GM12878 (cell line): ENCODE measurements at regions not wholly inside any gene's neighbourhood (a gene's known extent, or its start where the extent isn't known, plus 50 kb on each side); places are given as distances from the start of the nearest gene placed in this dataset.

Experiments used
- ATAC-seq: fragments of 200-7000 bp; cut with Tn5 transposase; 3 replicates; pipeline ENCODE4 v1.9.1; 2020; ENCODE audit warnings: mild to moderate bottlenecking, moderate library complexity
- BruUV-seq: library from RNA; stranded (reverse); fragments of 400-500 nt; replicated peaks from 2 replicates; lab custom pipeline; 2021; lab: Mats Ljungman, UMichigan
- CTCF ChIA-PET: fragments of 300-600 bp; sonication (Branson Sonifier 250); formaldehyde crosslinking; extraction: SDS; loops from one replicate; lab custom pipeline; 2021; ENCODE audit warnings: inconsistent platforms; lab: Yijun Ruan, JAX
- POLR2A ChIA-PET: fragments of 350-600 bp; formaldehyde crosslinking; extraction: SDS; loops from one replicate; lab custom pipeline; 2021; ENCODE audit warnings: inconsistent platforms; lab: Charles Lee
- RAD21 ChIA-PET: fragments of 300-600 bp; sonication (Branson Sonifier 250); formaldehyde crosslinking; loops from one replicate; lab custom pipeline; 2023; ENCODE audit warnings: antibody characterized with exemption; ENCODE audit not compliant: unreplicated experiment; lab: Charles Lee
- SMC1A ChIA-PET: fragments of 300-600 bp; sonication (Branson Sonifier 250); formaldehyde crosslinking; loops from one replicate; lab custom pipeline; 2023; ENCODE audit not compliant: unreplicated experiment, uncharacterized antibody; lab: Charles Lee
- DNase-seq: peaks from one replicate; pipeline ENCODE4 v3.0.0-alpha.2; 2011; ENCODE audit warnings: low read depth, low spot score
- FAIRE-seq: peaks from 3 replicates; lab custom pipeline; 2011; peaks lifted over from hg19 to GRCh38; lab: Jason Lieb, UNC
- H2AFZ ChIP-seq: 2 replicates; pipeline ENCODE4 v1.6.0; 2011; ENCODE audit warnings: low read depth, low read length, control low read depth; ENCODE audit not compliant: control insufficient read depth
- H3K27ac ChIP-seq: 2 replicates; pipeline ENCODE4 v1.5.1; 2011; ENCODE audit warnings: control low read depth; ENCODE audit not compliant: control insufficient read depth, insufficient read depth
- H3K27me3 ChIP-seq, 2 experiments: replicated peaks in 1 of 2; 2 replicates each; pipeline versions ENCODE4 v1.6.0 to v1.6.1; 2011; ENCODE audit warnings: low read length in 1 of 2; ENCODE audit not compliant: control insufficient read depth in 2 of 2, insufficient read depth in 2 of 2
- H3K36me3 ChIP-seq, 2 experiments: 2 replicates each; pipeline ENCODE4 v1.5.1; 2011; ENCODE audit warnings: low read length in 1 of 2; ENCODE audit not compliant: control insufficient read depth in 2 of 2, insufficient read depth in 2 of 2
- H3K4me1 ChIP-seq: 2 replicates; pipeline ENCODE4 v1.6.1; 2011; ENCODE audit warnings: mild to moderate bottlenecking, low read length, moderate library complexity, mixed read lengths; ENCODE audit not compliant: control insufficient read depth, insufficient read depth
- H3K4me2 ChIP-seq: 2 replicates; pipeline ENCODE4 v1.6.0; 2011; ENCODE audit warnings: control low read depth; ENCODE audit not compliant: control insufficient read depth, insufficient read depth
- H3K4me3 ChIP-seq: fragments of 200-600 bp; sonication (generic); 2 replicates; pipeline ENCODE4 v1.5.1; 2016
- H3K79me2 ChIP-seq: 2 replicates; pipeline ENCODE4 v1.6.0; 2011; ENCODE audit warnings: low read length; ENCODE audit not compliant: control insufficient read depth, insufficient read depth
- H3K9ac ChIP-seq: 2 replicates; pipeline ENCODE4 v1.8.0; 2011; ENCODE audit warnings: low read length, control low read depth, mixed read lengths; ENCODE audit not compliant: control insufficient read depth, insufficient read depth
- H3K9me3 ChIP-seq: replicated peaks from 3 replicates; pipeline ENCODE4 v1.5.1; 2011; ENCODE audit warnings: mild to moderate bottlenecking, low read length; ENCODE audit not compliant: control insufficient read depth, insufficient read depth
- H4K20me1 ChIP-seq: 2 replicates; pipeline ENCODE4 v1.6.0; 2011; ENCODE audit not compliant: control insufficient read depth, insufficient read depth
- EP300 ChIP-seq, 2 experiments: fragments of 150-350 bp in 1 of 2; IDR thresholded peaks; 2 replicates each; pipeline ENCODE4 v1.6.1; 2011 to 2012; ENCODE audit warnings: low read depth in 2 of 2, low read length in 2 of 2, borderline replicate concordance in 1 of 2, improper control_type of control experiment in 1 of 2, inconsistent platforms in 1 of 2; ENCODE audit not compliant: control insufficient read depth in 1 of 2
- FOS ChIP-seq: IDR thresholded peaks from 3 replicates; pipeline ENCODE4 v1.6.1; 2011; ENCODE audit warnings: borderline replicate concordance; ENCODE audit not compliant: insufficient read length; ENCODE audit errors: extremely low read depth
- HDGF ChIP-seq: fragments of 450-650 bp; IDR thresholded peaks from 2 replicates; pipeline ENCODE4 v1.6.1; 2016; ENCODE audit warnings: antibody characterized with exemption
- KLF5 ChIP-seq: fragments of 450-650 bp; IDR thresholded peaks from 2 replicates; pipeline ENCODE4 v1.6.1; 2014; ENCODE audit warnings: mild to moderate bottlenecking; ENCODE audit not compliant: partially characterized antibody
- MEF2A ChIP-seq: IDR thresholded peaks from 2 replicates; pipeline ENCODE4 v1.6.1; 2011; ENCODE audit warnings: low read depth, mild to moderate bottlenecking, low read length, moderate library complexity; ENCODE audit not compliant: insufficient read depth
- MYB ChIP-seq: fragments of 150-350 bp; IDR thresholded peaks from 2 replicates; pipeline ENCODE4 v1.6.1; 2014; ENCODE audit warnings: mild to moderate bottlenecking, low read depth, low read length, borderline replicate concordance
- NFYA ChIP-seq: IDR thresholded peaks from 2 replicates; pipeline ENCODE4 v1.6.1; 2011; ENCODE audit warnings: low read depth, mild to moderate bottlenecking, low read length, improper control_type of control experiment, borderline replicate concordance
- RAD51 ChIP-seq: fragments of 450-650 bp; IDR thresholded peaks from 2 replicates; pipeline ENCODE4 v1.6.1; 2016; ENCODE audit warnings: moderate library complexity, mild to moderate bottlenecking, inconsistent platforms
- RBBP5 ChIP-seq: fragments of 200-600 bp; sonication (generic); conservative IDR thresholded peaks from 2 replicates; pipeline ENCODE4 v1.6.1; 2016
- RFX5 ChIP-seq: IDR thresholded peaks from 2 replicates; pipeline ENCODE4 v1.6.1; 2011; ENCODE audit warnings: low read depth, low read length, improper control_type of control experiment
- SMAD1 ChIP-seq: fragments of 450-650 bp; IDR thresholded peaks from 2 replicates; pipeline ENCODE4 v1.6.1; 2018; ENCODE audit warnings: mild to moderate bottlenecking, low read depth; ENCODE audit not compliant: partially characterized antibody
- SREBF1 ChIP-seq: IDR thresholded peaks from 2 replicates; pipeline ENCODE4 v1.6.1; 2012; ENCODE audit warnings: mild to moderate bottlenecking, low read length
- ZNF217 ChIP-seq: fragments of 450-650 bp; IDR thresholded peaks from 2 replicates; pipeline ENCODE4 v1.6.1; 2017; ENCODE audit warnings: antibody characterized with exemption, mild to moderate bottlenecking
- ZNF274 ChIP-seq: IDR thresholded peaks from one replicate; pipeline ENCODE4 v1.8.0; 2011; ENCODE audit not compliant: insufficient read length, insufficient read depth
- WGBS: methylation state at CpG from one replicate; pipeline ENCODE4 v1.1.6; 2016; ENCODE audit warnings: low lambda C conversion rate; ENCODE audit not compliant: insufficient replicate concordance, insufficient coverage; ENCODE audit errors: missing lambda C conversion rate; 5-methylcytosine and 5-hydroxymethylcytosine counted together
- in situ Hi-C: fragments of 300-500 bp; cut with MboI; formaldehyde crosslinking; loops from 9 replicates; pipeline ENCODE4 v1.14.3; 2018; ENCODE audit warnings: mixed read lengths
- intact Hi-C: fragments of 100-400 bp; cut with micrococcal nuclease; formaldehyde crosslinking; loops from one replicate; pipeline ENCODE4 v1.14.2; 2022; ENCODE audit not compliant: unreplicated experiment
- TF ChIP-seq, protein P1 (sequence below): IDR thresholded peaks from 2 replicates; pipeline ENCODE4 v1.6.1; 2011; ENCODE audit warnings: borderline replicate concordance, low read depth, mild to moderate bottlenecking, moderate library complexity, mixed read lengths, low read length; ENCODE audit not compliant: insufficient read depth; ENCODE audit errors: extremely low read length
- TF ChIP-seq, protein P2 (sequence below): IDR thresholded peaks from 2 replicates; pipeline ENCODE4 v1.6.1; 2012; ENCODE audit warnings: low read depth, low read length, improper control_type of control experiment

DNA sequence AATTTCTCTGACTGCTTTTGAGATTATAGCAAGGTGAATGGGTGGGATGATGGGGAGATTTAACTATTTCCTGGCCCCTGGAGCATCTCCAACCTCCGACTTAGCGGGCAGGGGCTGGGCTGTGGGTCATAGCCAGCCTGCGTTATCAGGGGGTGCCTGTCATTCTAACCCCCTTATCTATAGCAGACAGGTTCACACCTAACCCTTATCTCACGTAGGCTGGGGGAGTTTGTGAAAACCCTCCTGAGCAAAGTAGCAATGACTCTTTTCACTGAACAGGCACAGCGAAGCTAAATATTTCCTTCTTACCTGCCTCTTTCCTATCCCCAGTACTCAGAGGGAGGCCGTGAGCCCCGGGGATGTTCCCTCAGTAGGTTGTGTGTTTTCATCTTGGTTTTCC, 511.4 kb upstream of the B3GAT1 start:
- H3K9me3 ChIP-seq: no peaks in the 10 kb centered on the region
- H3K36me3 ChIP-seq: no peaks in the 10 kb centered on the region
- no peak overlapping the region for H3K9ac ChIP-seq
- WGBS: 27% methylated on average over 7 of the region's 7 CpGs
- DNase-seq (no peak), ATAC-seq (no peak), FAIRE-seq (no peak)
- H3K79me2 ChIP-seq: no peaks in the 10 kb centered on the region
- no peak overlapping the region for H3K4me2 ChIP-seq
- H3K27ac ChIP-seq: no peak overlapping the region
- SMC1A ChIA-PET: no interaction called here
- H3K4me3 ChIP-seq: no peak overlapping the region
- no peaks in the 10 kb centered on the region for H4K20me1 ChIP-seq
- TF ChIP-seq RBBP5 (no peak), RAD51 (no peak), RFX5 (no peak), KLF5 (no peak), MYB (no peak)
- TF ChIP-seq, protein P1, sequence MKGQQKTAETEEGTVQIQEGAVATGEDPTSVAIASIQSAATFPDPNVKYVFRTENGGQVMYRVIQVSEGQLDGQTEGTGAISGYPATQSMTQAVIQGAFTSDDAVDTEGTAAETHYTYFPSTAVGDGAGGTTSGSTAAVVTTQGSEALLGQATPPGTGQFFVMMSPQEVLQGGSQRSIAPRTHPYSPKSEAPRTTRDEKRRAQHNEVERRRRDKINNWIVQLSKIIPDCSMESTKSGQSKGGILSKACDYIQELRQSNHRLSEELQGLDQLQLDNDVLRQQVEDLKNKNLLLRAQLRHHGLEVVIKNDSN: no peak
- TF ChIP-seq, protein P2, sequence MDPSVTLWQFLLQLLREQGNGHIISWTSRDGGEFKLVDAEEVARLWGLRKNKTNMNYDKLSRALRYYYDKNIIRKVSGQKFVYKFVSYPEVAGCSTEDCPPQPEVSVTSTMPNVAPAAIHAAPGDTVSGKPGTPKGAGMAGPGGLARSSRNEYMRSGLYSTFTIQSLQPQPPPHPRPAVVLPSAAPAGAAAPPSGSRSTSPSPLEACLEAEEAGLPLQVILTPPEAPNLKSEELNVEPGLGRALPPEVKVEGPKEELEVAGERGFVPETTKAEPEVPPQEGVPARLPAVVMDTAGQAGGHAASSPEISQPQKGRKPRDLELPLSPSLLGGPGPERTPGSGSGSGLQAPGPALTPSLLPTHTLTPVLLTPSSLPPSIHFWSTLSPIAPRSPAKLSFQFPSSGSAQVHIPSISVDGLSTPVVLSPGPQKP: no peak
- CTCF ChIA-PET: no interaction called here
- H2AFZ ChIP-seq: no peak overlapping the region
- H3K4me1 ChIP-seq: no peaks in the 10 kb centered on the region
- POLR2A ChIA-PET: no interaction called here
- intact Hi-C loops: no loop called here
- no TSS peak for BruUV-seq
- in situ Hi-C loops: no loop called here
- H3K27me3 ChIP-seq: no peaks in the 10 kb centered on the region; a peak in 1 of 4 replicates
- RAD21 ChIA-PET: no interaction called here

DNA sequence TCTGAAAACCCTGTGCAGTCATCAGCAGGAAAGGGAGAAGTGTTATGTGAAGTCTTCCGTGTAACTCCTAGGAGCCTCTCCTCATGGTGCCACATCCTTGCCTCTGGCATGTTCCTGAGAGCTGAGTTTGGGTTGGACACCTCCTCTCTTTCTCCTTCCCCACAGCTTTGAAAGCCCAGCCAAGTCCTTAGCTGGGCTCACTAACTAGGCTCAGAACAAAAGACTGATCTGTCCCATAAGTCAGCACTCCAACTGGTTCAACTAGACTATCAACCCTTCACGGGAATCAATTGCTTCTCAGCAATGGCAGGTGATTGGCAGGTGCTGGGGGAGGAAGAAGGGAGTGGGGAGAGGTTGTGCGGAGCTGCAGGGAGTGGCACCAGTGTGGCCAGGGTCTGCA, 509.9 kb upstream of the B3GAT1 start:
- no TSS peak for BruUV-seq
- POLR2A ChIA-PET: no interaction called here
- H4K20me1 ChIP-seq: no peaks in the 10 kb centered on the region
- no peak for TF ChIP-seq ZNF217
- TF ChIP-seq SMAD1: no peak
- TF ChIP-seq FOS: no peak
- TF ChIP-seq SREBF1: no peak
- no peak for TF ChIP-seq NFYA
- no peak for TF ChIP-seq HDGF
- TF ChIP-seq MEF2A: no peak
- TF ChIP-seq ZNF274: no peak
- no peak for TF ChIP-seq EP300 (IDR thresholded peaks at IDR 0.05; ENCODE audit: borderline replicate concordance in 1 of 2, control insufficient read depth in 1 of 2, low read depth in 2 of 2, low read length in 2 of 2)
- TF ChIP-seq, all 136 proteins: peak for 0
- Histone ChIP-seq H3K27ac (no peak overlapping the region), H2AFZ (no peak overlapping the region), H3K9ac (no peak overlapping the region), H3K79me2 (no peaks in the 10 kb centered on the region), H3K36me3 (no peaks in the 10 kb centered on the region), H3K4me2 (no peak overlapping the region), H3K4me3 (no peak overlapping the region), H3K27me3 (no peaks in the 10 kb centered on the region; a peak in 1 of 4 replicates), H3K9me3 (no peaks in the 10 kb centered on the region), H3K4me1 (no peaks in the 10 kb centered on the region)
- FAIRE-seq (no peak), ATAC-seq (no peak), DNase-seq (no peak)
- WGBS: 21% methylated on average over 3 of the region's 3 CpGs
- intact Hi-C loops (no loop called here), in situ Hi-C loops (no loop called here)
- ChIA-PET CTCF (no interaction called here), SMC1A (no interaction called here), RAD21 (no interaction called here)
